NCI-H1436 treated with DMSO at 0.1 percent for 48 hours (cell line): ENCODE measurements at regions not wholly inside any gene's neighbourhood (a gene's known extent, or its start where the extent isn't known, plus 50 kb on each side); places are given as distances from the start of the nearest gene placed in this dataset.
"Not testable (repeated sequence)": the region's sequence is repeated elsewhere in the genome, so short reads cannot be mapped to it uniquely, and the experiment has no call there.

ENCODE experiments used
- DNase-seq: peaks from one replicate; lab custom pipeline; 2025; lab: John Stamatoyannopoulos, UW

- DNase-seq: no peak
Measured at GRCh38 chr7:152541892-152542291, 106.1 kb upstream of the KMT2C start.

DNA sequence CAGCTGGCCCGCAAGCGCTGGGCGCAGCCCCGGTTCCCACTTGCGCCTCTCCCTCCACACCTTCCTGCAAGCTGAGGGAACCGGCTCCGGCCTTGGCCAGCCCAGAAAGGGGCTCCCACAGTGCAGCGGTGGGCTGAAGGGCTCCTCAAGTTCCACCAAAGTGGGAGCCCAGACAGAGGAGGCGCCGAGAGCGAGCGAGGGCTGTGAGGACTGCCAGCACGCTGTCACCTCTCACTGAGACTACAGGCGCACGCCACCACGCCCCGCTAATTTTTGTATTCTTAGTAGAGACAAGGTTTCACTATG lies 103.3 kb upstream of the KMT2C start:
- DNase-seq: not testable (repeated sequence)

GRCh38 chr7:152538346-152539189 lies 102.8 kb upstream of the KMT2C start:
- not testable (repeated sequence) for DNase-seq

DNA sequence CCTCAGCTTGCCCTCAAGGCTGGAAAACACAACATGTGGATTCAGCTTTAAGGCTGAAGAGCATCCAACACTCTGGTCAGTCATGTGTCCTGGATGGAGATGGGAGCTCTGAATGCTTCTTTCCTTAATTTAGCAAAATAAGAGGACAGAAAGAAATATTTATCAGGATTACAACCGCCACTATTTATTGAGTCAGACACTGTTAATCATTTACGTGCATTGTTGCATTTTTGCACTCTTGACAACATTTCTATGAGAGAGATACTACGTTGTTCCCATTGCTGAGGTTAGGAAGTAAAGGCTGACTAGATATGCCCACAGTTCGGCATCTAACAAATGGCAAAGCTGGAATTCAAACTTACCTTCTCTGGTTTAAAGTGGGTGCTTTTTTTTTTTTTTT lies 101.8 kb upstream of the KMT2C start:
- no peak for DNase-seq

DNA sequence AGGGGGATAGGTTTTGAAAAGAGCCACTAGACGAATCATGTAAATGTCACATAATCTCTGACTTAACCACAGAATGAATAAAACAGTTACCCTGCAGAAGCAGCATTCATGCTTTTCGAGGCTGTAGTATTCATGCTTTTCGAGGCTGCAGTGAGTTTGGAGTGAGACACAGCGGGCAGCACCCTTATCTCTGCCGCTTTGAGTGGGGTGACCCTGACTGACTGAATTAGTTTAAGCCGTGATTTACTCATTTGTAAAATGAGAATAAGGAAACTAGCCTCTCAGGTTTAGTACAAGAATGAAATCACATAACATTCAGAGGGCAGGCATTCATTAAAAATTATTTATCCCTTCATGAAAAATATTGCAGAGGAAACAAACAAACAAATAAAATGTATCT lies 92.8 kb upstream of the KMT2C start:
- no peak for DNase-seq

DNA sequence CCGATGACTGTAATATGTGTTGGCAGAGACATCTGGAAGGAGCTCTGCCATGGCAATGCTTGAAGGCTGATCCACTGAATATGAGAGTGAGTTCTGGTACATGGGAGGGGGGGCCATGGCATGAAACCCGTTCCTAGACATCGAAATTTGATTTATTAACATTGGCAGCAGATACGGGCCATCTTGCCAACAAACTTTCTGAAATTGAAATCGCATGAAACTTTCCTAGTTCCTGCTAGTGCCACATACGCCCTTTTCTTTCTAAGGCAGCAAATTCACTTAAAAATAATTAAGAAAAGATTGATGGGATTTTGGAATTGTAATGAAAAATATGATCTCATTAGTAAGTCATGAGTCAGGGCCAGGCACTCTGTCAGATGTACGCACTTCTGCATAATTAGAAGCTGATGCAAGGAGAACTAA lies 91.8 kb upstream of the KMT2C start:
- no peak for DNase-seq

DNA sequence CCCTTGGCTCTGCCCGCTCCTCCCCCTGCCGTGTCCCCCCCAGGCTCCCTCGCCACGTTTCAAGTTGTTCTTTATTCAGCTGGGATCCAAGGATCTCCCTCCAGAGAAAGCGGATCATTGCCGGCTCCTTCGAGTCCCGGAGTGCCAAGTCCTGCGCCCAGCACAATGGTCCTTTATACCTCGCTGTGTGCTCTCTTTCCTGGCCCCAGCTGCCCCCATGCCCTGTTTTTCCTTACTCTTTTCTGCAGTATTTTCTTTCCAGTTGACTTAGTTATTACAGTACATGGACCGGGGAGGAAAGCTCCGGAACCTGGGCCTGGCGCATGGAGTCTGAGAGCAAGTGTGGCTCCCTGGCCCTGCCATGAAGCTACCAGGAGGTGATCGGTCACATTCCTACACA lies 88.1 kb upstream of the KMT2C start:
- DNase-seq: no peak

DNA sequence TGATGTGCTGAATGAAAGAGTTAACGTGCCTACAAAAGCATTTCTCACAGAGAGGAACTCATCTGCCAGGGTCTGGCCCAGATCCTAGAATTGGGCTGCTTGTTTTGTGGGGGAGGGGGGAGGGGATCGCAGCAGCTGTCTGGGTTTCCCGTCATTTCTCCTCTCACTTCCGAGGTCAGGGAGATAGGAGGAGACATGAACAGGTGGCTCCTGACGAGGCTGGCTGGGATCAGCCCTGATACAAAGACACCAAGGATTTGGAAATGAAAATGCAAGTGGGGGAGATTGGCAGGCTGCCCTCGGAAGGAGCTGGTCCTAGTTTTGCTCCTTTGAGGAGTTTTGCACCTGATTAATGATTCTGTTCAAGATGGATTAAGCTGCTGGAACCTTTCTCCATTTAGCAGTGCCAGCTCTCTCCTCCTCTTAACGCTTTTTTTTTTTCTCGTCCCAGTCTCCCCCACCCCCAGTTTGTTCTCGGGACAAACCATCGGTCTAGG lies 86.8 kb upstream of the KMT2C start:
- DNase-seq: no peak

DNA sequence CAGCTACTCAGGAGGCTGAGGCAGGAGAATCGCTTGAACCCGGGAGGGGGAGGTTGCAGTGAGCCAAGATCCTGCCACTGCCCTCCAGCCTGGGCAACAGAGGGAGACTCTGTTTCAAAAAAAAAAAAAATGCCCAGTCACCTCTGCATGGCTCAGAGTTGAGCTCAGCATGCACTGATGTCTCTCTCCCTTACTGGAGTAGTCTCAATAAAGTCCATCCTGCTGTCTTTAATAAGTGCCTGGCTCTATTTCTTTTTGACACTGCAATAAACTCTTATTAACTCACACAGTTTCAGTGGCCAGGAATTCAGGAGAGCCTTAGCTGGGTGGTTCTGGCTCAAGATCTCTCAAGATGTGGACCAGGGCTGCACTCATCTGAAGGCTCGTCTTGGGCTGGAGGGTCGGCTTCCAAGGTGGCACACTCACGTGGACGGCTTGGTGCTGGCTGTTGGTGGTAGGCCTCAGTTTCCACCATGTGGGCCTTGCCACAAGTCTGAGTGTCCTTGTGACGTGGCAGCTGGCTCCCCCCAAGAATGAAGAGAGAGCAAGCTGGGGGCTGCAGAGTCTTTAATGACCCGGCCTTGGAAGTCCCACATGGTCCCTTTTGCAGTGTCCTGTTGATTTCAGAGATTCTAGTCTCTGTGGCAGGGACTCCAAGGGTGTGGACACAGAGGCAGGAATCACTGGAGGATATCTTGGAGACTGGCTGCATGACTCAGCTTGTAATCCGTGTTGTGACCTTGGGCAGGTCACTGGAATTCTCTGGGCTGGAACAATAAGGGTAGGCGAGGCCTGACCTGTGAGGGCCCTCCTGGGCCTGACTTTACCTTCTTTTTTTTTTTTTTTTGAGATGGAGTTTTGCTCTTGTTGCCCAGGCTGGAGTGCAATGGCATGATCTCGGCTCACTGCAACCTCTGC lies 85.9 kb upstream of the KMT2C start:
- no peak for DNase-seq

- no peak for DNase-seq
Measured at GRCh38 chr7:152520861-152521302, 85.1 kb upstream of the KMT2C start.

DNA sequence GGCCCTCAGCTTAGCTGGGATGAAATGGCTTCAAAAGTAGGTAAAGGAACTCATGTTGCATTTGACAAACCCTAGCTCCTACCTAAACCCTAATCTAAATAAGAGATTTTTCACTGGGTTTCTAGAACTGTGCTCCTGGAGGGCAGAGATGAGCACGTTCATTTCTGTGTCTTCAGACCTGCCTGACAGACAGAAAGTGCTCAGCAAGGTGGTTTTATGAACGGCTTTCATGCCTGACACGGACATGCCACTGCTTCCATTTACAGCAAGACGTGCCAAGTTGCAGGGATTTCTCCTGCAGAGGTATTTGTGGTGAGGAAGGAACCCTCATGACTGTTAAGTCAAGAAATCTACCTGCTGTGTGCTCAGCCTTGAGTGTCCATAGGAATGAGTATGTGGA lies 83.5 kb upstream of the KMT2C start:
- no peak for DNase-seq

GRCh38 chr7:152516216-152516615 lies 80.4 kb upstream of the KMT2C start:
- DNase-seq: no peak

GRCh38 chr7:152515266-152515950 lies 79.6 kb upstream of the KMT2C start:
- not testable (repeated sequence) for DNase-seq

DNA sequence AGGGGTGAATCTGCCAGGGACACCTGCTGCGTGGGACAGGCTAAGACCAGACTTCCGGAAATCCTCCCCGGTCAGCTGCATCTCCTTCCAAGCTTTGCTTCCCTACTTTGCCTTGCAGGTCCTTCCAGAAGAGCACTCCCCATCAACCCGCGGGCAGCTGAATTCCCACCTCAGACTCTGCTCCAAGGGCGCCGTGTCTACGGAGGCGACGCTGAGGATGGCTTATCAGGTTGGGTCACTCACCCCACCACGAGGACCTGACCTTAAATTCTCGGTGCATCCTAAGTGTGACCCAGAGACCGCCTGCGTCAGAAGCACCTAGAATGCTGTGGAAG lies 78.9 kb upstream of the KMT2C start:
- no peak for DNase-seq

- DNase-seq: no peak
Measured at GRCh38 chr7:152513861-152514770, 78.3 kb upstream of the KMT2C start.

- DNase-seq: no peak
Measured at GRCh38 chr7:152512706-152513105, 76.9 kb upstream of the KMT2C start.

- DNase-seq: no peak
Measured at GRCh38 chr7:152511736-152512135, 75.9 kb upstream of the KMT2C start.

GRCh38 chr7:152508701-152509100 lies 72.9 kb upstream of the KMT2C start:
- DNase-seq: no peak

GRCh38 chr7:152505606-152506005 lies 69.8 kb upstream of the KMT2C start:
- no peak for DNase-seq

DNA sequence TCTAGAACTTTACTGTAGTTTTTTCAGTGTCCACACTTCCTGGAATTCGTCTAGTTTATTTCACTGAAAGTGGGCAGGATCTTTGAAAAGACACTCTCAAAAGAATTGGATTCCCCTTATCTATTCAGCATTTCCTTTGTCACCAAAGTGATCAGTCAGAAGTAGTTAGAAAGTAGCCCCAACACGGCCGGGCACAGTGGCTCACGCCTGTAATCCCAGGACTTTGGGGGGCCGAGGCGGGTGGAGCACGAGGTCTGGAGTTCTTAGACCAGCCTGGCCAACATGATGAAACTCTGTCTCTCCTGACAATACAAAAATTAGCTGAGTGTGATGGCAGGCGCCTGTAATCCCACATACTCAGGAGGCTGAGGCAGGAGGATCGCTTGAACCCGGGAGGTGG lies 69.0 kb upstream of the KMT2C start:
- no peak for DNase-seq

DNA sequence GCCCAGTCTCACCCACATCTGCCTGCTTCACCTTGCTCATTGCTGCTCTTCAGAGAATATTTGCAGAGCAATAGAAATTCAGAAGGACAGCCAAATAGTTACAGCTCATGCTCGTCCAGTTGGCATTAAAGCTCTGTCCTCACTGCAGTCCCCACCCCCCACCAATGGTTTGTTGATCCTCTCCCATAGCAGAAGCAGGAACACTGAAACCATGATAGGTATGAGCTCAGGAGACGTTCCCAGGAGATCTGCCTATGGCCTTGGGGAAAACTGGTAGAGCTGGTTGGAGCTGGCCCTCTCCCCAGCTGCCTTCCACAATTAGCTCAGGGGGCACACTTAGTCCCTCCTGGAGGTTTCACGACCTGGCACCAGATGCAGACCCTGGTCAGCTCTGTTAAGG lies 68.6 kb upstream of the KMT2C start:
- DNase-seq: no peak
